Activated CD4-positive, alpha-beta memory T cell treated with anti-CD3 and anti-CD28 coated beads for 36 hours (primary cell): ENCODE measurements at regions not wholly inside any gene's neighbourhood (a gene's known extent, or its start where the extent isn't known, plus 50 kb on each side); places are given as distances from the start of the nearest gene placed in this dataset.

Experiments
- CTCF ChIA-PET: fragments of 350-600 bp; sonication (Branson Sonifier 250); formaldehyde crosslinking; loops from one replicate; lab custom pipeline; 2021; ENCODE audit warnings: antibody characterized with exemption, inconsistent platforms; lab: Charles Lee
- POLR2A ChIA-PET: fragments of 350-600 bp; sonication (Branson Sonifier 250); formaldehyde crosslinking; loops from one replicate; lab custom pipeline; 2021; ENCODE audit warnings: antibody characterized with exemption; lab: Charles Lee
- DNase-seq: peaks from one replicate; pipeline ENCODE4 v3.0.0-alpha.2; 2020
- H3K27ac Mint-ChIP-seq: one replicate; pipeline ENCODE4 v1.8.0; 2021; ENCODE audit warnings: mixed read lengths
- H3K27me3 Mint-ChIP-seq: one replicate; pipeline ENCODE4 v1.8.0; 2021; ENCODE audit warnings: mixed read lengths
- H3K36me3 Mint-ChIP-seq: one replicate; pipeline ENCODE4 v1.8.0; 2021; ENCODE audit warnings: mixed read lengths
- H3K4me1 Mint-ChIP-seq: one replicate; pipeline ENCODE4 v1.8.0; 2021; ENCODE audit warnings: low read depth, mixed read lengths
- H3K4me3 Mint-ChIP-seq: one replicate; pipeline ENCODE4 v1.8.0; 2021; ENCODE audit warnings: mild to moderate bottlenecking, mixed read lengths
- H3K9me3 Mint-ChIP-seq: one replicate; pipeline ENCODE4 v1.8.0; 2021; ENCODE audit warnings: mixed read lengths
- intact Hi-C: fragments of 100-400 bp; cut with micrococcal nuclease; formaldehyde crosslinking; loops from one replicate; pipeline ENCODE4 v1.15.1; 2023

DNA sequence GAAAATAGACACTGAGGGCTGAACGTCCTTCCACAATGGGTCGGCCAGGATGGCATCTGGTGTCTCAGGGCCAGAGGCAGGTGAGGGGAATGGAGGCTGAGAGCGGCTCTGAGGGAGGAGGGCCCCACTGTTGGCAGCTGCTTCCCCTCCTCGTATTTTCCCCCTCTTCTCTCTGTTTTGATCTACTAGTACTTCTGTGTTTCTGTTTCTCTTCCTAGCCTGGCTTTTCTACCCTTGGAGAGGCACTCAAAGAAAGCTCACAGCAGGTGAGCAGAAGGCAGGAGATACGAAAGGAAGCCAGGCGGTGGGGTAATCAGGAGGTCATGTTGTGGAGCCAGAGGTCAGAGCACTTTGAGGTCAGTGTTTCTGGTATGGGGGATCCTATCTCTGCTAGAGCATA is 151.8 kb upstream of the GATB start:
- ChIA-PET CTCF (no interaction called here), POLR2A (no interaction called here)
- Mint-ChIP-seq H3K9me3 (peaks cover 12% of the 10 kb centered on the region), H3K27ac (no peak overlapping the region), H3K4me3 (no peak overlapping the region), H3K27me3 (no peaks in the 10 kb centered on the region), H3K36me3 (peaks cover 4% of the 10 kb centered on the region), H3K4me1 (no peaks in the 10 kb centered on the region)
- intact Hi-C loops: no loop called here
- no peak for DNase-seq

DNA sequence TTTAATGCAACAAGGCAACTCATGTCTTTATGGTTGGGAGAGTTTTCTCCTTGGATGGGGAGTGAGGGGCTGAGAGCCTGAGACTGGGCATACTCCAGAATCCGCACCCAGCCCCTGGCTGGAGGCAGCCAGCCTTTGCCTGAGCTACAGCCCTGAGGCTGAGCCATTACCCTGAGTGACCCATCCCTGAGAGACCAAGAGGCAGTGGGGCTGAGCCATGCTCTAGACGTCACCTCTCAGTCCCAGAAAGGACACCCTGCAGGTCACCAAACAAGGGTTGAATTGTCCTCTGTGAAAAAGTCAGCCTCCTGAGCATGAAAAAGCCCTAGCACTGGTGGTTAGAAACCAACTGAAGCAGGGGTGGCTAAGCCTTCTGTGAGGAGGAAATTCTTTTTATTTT is 151.2 kb upstream of the GATB start:
- H3K27me3 Mint-ChIP-seq: no peaks in the 10 kb centered on the region
- no peak for DNase-seq

DNA sequence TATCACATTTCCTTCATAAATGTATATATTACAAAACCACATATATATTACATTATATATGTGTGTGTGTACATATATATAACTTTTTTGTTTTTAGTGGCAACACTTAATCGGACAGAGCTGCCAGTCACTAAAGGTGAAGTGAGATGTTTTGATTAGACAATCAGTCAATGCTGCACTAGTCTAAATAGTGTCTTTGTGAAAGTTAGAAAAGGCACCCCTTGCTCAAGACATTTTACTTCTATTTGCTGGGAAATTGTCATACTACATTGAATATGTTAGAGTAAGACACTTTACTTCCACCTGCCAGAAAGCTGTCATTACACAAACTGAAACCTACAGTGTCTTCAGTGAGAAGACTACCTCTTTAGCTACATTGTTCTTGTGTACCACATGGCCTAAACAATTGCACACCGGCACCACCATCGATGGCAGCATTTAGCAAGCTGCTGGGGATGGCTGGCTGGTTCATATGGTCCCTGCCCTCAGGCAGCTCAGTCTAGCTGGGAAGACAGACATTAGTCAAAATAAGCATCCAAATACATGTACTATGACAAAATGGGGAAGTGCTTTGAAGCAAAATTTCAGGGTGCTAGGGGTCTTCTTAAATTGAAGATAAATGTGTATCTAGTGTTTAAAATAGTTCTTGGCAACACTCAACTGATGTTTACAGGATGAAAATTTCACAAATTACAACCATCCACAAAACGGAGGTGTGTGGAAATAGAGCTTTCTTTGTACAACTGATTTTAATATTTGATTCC is 148.1 kb upstream of the GATB start:
- Mint-ChIP-seq H3K9me3 (peaks cover 3% of the 10 kb centered on the region), H3K27ac (no peak overlapping the region), H3K36me3 (no peaks in the 10 kb centered on the region), H3K27me3 (no peaks in the 10 kb centered on the region), H3K4me3 (no peak overlapping the region), H3K4me1 (no peaks in the 10 kb centered on the region)
- intact Hi-C loops: no loop called here
- POLR2A ChIA-PET: no interaction called here
- CTCF ChIA-PET: no interaction called here
- no peak for DNase-seq

More for the DNA sequence above, 151.2 kb upstream of the GATB start:
- ChIA-PET POLR2A (no interaction called here), CTCF (no interaction called here)
- H3K9me3 Mint-ChIP-seq: peaks cover 12% of the 10 kb centered on the region
- intact Hi-C loops: no loop called here
- H3K4me3 Mint-ChIP-seq: no peak overlapping the region
- H3K36me3 Mint-ChIP-seq: peaks cover 4% of the 10 kb centered on the region
- no peak overlapping the region for H3K27ac Mint-ChIP-seq
- H3K4me1 Mint-ChIP-seq: no peaks in the 10 kb centered on the region

DNA sequence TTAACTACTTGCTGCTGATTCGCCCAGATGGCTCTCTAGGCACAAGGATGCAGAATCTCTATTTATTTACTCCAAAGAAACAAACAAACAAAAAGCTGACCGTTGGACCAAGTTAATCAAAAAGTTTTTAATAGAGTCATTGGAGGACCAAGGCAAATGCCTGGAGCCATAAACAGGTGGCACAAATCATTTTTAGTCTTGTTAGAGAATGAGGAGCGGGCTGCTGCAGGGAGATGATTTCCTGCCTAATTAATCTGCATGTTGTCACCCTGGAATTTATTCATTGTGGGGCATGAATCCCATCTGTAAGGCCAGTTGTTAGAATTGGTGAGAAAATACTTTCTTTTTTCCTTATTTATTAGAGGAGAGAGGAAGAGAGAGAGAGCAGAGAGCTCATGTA is 147.4 kb upstream of the GATB start:
- no peak overlapping the region for H3K27ac Mint-ChIP-seq
- ChIA-PET CTCF (no interaction called here), POLR2A (no interaction called here)
- no peak for DNase-seq
- H3K9me3 Mint-ChIP-seq: peaks cover 3% of the 10 kb centered on the region
- H3K4me3 Mint-ChIP-seq: no peak overlapping the region
- intact Hi-C loops: no loop called here
- H3K27me3 Mint-ChIP-seq: no peaks in the 10 kb centered on the region
- H3K36me3 Mint-ChIP-seq: peaks cover 3% of the 10 kb centered on the region
- H3K4me1 Mint-ChIP-seq: no peaks in the 10 kb centered on the region

DNA sequence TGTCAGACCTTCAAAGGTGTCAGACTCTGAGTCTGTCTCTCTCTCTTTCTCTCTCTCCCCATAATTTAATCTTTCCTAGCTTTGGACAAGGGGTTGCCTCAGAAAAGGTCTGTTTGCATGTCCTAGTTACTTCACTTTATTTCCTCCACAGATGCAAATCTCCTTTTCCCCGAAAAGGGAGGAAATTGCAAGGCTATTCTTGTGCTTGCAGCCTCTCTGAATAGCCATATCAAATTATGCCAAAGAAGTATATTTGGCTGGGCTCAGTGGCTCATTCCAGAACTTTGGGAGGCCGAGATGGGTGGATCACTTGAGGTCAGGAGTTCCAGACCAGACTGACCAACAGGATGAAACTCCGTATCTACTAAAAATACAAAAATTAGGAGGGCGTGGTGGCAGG is 145.6 kb upstream of the GATB start:
- no peak overlapping the region for H3K27ac Mint-ChIP-seq
- H3K9me3 Mint-ChIP-seq: peaks cover 19% of the 10 kb centered on the region
- DNase-seq: no peak
- no peaks in the 10 kb centered on the region for H3K27me3 Mint-ChIP-seq
- ChIA-PET CTCF (no interaction called here), POLR2A (no interaction called here)
- no peak overlapping the region for H3K4me3 Mint-ChIP-seq
- intact Hi-C loops: no loop called here
- peaks cover 8% of the 10 kb centered on the region for H3K36me3 Mint-ChIP-seq
- H3K4me1 Mint-ChIP-seq: no peaks in the 10 kb centered on the region

DNA sequence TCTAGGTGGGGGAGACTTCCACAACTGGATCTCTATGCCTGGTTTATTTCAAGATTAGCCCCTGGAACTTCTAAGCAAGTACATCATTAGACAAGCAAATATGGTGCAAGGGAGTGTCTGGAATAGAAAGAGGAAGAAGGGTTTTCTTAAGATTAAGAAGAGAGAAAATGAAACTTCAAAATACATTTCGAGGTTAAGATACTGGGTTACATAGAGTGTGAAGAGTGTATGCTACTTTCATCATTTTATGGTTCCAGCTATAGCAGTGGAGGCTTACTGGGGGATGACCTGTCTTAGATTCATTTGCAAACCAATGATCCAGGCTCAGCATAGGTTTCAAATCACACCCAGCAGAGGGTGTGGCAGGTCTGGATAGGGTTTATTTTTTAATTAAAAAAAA is 144.4 kb upstream of the GATB start:
- no peak for DNase-seq
- intact Hi-C loops: no loop called here
- CTCF ChIA-PET: interaction anchor here (0.5 kb wide), 1 partner anchor 483 kb away, joined by 6 read pairs; no protein-coding TSS in a partner anchor
- Mint-ChIP-seq H3K36me3 (peaks cover 8% of the 10 kb centered on the region), H3K4me1 (no peaks in the 10 kb centered on the region), H3K4me3 (no peak overlapping the region), H3K27ac (no peak overlapping the region), H3K27me3 (no peaks in the 10 kb centered on the region), H3K9me3 (peaks cover 21% of the 10 kb centered on the region)
- POLR2A ChIA-PET: no interaction called here

DNA sequence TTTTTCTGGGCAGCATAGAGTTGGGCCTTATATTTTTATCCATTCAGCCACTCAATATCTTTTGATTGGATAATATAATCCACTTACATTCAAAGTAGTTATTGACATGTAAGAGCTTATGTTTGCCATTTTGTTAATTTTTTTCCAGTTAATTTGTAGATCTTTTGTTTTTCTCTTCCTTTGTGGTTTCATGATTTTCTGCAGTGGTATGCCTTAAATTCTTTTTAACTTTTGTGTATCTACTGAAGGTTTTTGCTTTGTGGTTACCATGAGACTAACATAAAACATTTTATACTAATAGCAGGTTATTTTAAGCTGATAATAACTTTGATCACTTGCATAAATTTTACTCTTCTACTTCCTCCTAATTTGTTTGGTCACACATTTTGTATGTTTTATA is 140.8 kb upstream of the GATB start:
- Mint-ChIP-seq H3K27ac (no peak overlapping the region), H3K27me3 (no peaks in the 10 kb centered on the region), H3K9me3 (peaks cover 21% of the 10 kb centered on the region), H3K4me1 (no peaks in the 10 kb centered on the region), H3K4me3 (no peak overlapping the region), H3K36me3 (peaks cover 8% of the 10 kb centered on the region)
- ChIA-PET POLR2A (no interaction called here), CTCF (no interaction called here)
- DNase-seq: no peak
- intact Hi-C loops: no loop called here

DNA sequence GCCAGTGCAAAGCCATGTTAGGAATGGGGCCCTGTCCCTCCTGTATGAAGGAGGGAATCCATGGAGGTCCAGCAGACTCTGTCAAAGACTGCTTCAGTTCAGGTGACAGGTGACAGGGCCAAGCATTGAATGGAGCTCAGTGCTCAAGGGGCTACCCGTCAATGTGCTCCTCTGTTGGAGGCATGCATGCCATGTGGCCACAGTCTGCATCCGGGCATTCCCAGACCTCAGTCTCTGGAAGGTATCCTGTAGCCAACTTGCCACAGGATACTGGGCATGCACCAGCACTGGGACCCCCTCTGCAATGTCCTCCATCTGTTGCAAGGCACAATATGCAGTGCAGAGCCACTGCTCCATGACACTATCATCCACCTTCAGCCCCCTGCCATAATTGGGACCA is 136.1 kb upstream of the GATB start:
- no peaks in the 10 kb centered on the region for H3K27me3 Mint-ChIP-seq
- intact Hi-C loops: no loop called here
- POLR2A ChIA-PET: no interaction called here
- no peaks in the 10 kb centered on the region for H3K4me1 Mint-ChIP-seq
- no peak for DNase-seq
- H3K4me3 Mint-ChIP-seq: no peak overlapping the region
- H3K9me3 Mint-ChIP-seq: peaks cover 7% of the 10 kb centered on the region
- no peaks in the 10 kb centered on the region for H3K36me3 Mint-ChIP-seq
- CTCF ChIA-PET: no interaction called here
- H3K27ac Mint-ChIP-seq: no peak overlapping the region

DNA sequence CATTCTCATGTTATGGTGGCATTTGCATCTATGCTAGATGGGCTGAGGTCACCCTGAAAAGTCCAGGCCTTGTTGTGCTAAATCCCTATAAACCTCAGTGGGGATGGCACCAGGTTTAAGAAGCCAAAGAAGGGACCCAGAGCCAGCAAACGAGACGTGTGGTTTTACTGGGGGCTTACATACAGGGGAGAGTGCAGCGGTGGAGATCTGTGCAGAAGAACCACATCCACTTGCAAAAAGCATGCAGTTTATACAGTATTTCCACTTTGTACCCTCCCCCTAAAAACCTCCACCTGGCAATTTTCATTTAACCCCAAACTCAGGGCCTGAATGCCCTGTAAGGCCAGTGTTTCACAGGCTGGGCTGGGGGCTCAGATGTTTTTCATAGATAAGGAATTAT is 134.9 kb upstream of the GATB start:
- Mint-ChIP-seq H3K4me3 (no peak overlapping the region), H3K4me1 (no peaks in the 10 kb centered on the region), H3K9me3 (no peaks in the 10 kb centered on the region), H3K27me3 (no peaks in the 10 kb centered on the region), H3K36me3 (no peaks in the 10 kb centered on the region), H3K27ac (no peak overlapping the region)
- ChIA-PET POLR2A (no interaction called here), CTCF (no interaction called here)
- DNase-seq: no peak
- intact Hi-C loops: no loop called here

DNA sequence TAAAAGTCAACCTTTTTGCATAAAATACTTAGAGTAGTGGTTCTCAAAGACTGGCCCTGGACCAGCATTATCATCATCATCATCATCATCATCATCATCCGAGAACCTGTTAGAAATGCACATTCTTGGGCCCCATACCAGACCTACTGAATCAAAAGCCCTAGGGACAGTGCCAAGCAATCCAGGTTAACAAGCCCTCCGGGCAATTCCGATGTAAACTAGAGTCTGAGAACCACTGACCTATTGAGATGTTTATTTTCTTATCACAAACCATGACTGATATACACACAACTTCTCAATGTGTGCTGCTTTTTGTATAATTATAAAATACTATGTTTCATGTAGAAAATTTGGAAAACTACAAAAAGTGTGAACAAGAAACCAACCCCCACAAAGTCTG is 133.4 kb upstream of the GATB start:
- no peak overlapping the region for H3K27ac Mint-ChIP-seq
- no peaks in the 10 kb centered on the region for H3K36me3 Mint-ChIP-seq
- intact Hi-C loops: no loop called here
- no peak overlapping the region for H3K4me3 Mint-ChIP-seq
- ChIA-PET POLR2A (interaction anchor here (0.7 kb wide), 1 partner anchor 37 kb away, joined by 3 read pairs; no protein-coding TSS in a partner anchor), CTCF (no interaction called here)
- no peaks in the 10 kb centered on the region for H3K4me1 Mint-ChIP-seq
- H3K9me3 Mint-ChIP-seq: no peaks in the 10 kb centered on the region
- no peaks in the 10 kb centered on the region for H3K27me3 Mint-ChIP-seq
- DNase-seq: no peak

DNA sequence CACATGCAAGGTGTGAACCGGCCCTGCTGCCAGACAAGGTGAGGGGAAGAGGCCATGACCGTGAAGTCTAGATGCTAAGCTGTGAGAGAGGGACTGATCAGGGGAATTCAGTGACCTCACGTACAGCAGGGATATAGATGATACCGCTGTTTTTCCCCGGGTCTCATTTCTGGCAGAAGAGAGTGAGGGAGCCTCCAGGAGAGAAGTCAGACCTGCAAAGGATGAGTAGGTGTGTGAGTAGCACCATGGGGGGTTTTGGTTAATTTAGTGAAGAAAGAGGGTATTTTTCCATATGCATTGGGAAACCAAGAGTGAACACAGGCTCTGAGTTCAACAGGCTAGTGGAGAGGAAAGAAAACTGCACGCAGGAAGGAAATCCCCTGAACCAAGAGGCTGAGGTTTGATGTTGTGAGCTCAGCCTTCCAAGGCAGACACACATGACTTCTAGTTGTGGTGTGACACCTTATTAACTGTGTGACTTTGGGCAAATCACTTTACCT is 127.6 kb upstream of the GATB start:
- DNase-seq: peak; percentile 38
- POLR2A ChIA-PET: no interaction called here
- no peak overlapping the region for H3K27ac Mint-ChIP-seq

DNA sequence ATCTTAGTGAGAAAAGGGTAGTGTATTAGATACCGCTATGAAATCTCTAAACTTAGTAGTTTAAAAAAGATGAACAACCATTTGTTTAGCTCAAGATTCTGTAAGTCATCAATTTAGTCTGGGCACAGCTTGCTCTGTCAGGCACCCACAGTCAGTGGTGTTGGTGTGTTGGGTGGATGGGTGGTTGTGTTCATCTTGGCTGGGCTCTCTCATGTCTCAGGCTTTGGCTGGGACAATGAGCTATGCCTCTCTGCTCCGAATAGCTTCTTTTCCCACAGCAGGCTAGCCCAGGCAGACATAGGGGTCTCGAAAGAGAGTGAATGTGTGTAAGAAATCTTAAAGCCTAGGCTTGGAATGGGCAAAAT is 127.0 kb upstream of the GATB start:
- CTCF ChIA-PET: no interaction called here
- no peaks in the 10 kb centered on the region for H3K9me3 Mint-ChIP-seq
- no peaks in the 10 kb centered on the region for H3K36me3 Mint-ChIP-seq
- intact Hi-C loops: loop anchor here (1.0 to 10.0 kb wide), 3 partner anchors 54 to 487 kb away; no protein-coding TSS in a partner anchor
- H3K4me1 Mint-ChIP-seq: peaks cover 11% of the 10 kb centered on the region
- POLR2A ChIA-PET: no interaction called here
- no peak for DNase-seq
- H3K27ac Mint-ChIP-seq: no peak overlapping the region
- no peak overlapping the region for H3K4me3 Mint-ChIP-seq
- H3K27me3 Mint-ChIP-seq: no peaks in the 10 kb centered on the region

More for the DNA sequence above, 127.6 kb upstream of the GATB start:
- H3K36me3 Mint-ChIP-seq: no peaks in the 10 kb centered on the region
- CTCF ChIA-PET: no interaction called here
- no peaks in the 10 kb centered on the region for H3K27me3 Mint-ChIP-seq
- H3K4me1 Mint-ChIP-seq: peaks cover 4% of the 10 kb centered on the region
- H3K9me3 Mint-ChIP-seq: no peaks in the 10 kb centered on the region
- no peak overlapping the region for H3K4me3 Mint-ChIP-seq
- intact Hi-C loops: loop anchor here (10.0 kb wide), 2 partner anchors 184 to 486 kb away; no protein-coding TSS in a partner anchor
